ENCODE measurements at regions not wholly inside any gene's neighbourhood (a gene's known extent, or its start where the extent isn't known, plus 50 kb on each side); places are given as distances from the start of the nearest gene placed in this dataset.

DNA sequence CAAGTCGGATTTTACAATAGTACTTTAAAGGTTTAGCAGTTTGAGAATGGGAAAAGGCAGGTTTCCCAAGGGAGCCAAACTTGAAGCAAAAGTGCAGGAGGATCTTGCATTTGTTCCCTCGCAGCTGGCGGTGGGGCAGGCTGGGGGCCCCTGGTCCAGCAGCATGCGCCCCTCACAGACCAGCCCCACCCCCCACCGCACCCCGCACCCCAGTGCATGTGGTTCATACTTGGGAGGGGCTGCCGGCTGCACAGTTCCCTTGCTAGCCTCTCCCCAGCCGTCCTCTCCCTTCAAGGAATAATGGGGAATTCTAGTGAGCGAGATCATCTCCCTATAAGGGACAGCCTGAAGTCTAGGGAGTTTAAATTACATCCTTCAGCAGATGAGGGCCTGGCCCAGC, 273.1 kb upstream of the IRX2 start:
- TF ChIP-seq, protein P1, sequence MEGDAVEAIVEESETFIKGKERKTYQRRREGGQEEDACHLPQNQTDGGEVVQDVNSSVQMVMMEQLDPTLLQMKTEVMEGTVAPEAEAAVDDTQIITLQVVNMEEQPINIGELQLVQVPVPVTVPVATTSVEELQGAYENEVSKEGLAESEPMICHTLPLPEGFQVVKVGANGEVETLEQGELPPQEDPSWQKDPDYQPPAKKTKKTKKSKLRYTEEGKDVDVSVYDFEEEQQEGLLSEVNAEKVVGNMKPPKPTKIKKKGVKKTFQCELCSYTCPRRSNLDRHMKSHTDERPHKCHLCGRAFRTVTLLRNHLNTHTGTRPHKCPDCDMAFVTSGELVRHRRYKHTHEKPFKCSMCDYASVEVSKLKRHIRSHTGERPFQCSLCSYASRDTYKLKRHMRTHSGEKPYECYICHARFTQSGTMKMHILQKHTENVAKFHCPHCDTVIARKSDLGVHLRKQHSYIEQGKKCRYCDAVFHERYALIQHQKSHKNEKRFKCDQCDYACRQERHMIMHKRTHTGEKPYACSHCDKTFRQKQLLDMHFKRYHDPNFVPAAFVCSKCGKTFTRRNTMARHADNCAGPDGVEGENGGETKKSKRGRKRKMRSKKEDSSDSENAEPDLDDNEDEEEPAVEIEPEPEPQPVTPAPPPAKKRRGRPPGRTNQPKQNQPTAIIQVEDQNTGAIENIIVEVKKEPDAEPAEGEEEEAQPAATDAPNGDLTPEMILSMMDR (IDR thresholded peaks at IDR 0.05; ENCODE audit: control extremely low read depth in 1 of 3, insufficient read depth in 1 of 3, low read depth in 1 of 3, low read length in 3 of 3) = no peak
- TF ChIP-seq CEBPB (IDR thresholded peaks at IDR 0.05; ENCODE audit: low read depth, low read length) = no peak
- no peak for TF ChIP-seq POLR2AphosphoS5 (IDR thresholded peaks at IDR 0.05; ENCODE audit: low read depth, low read length)
- TF ChIP-seq, protein P2, sequence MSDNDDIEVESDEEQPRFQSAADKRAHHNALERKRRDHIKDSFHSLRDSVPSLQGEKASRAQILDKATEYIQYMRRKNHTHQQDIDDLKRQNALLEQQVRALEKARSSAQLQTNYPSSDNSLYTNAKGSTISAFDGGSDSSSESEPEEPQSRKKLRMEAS (IDR thresholded peaks at IDR 0.05) = no peak
- no peak for TF ChIP-seq SAP30 (IDR thresholded peaks at IDR 0.05; ENCODE audit: insufficient read depth, insufficient replicate concordance, low read length)
- TF ChIP-seq POLR2A (IDR thresholded peaks at IDR 0.05; ENCODE audit: control extremely low read depth in 1 of 2, low read depth in 2 of 2, low read length in 2 of 2) = no peak
- no peak for TF ChIP-seq HDAC6 (IDR thresholded peaks at IDR 0.05; ENCODE audit: low read depth, low read length)
- no peak for TF ChIP-seq CREB1 (IDR thresholded peaks at IDR 0.05)
- no peak for TF ChIP-seq YY1 (IDR thresholded peaks at IDR 0.05; ENCODE audit: low read depth, low read length)
- no peak for TF ChIP-seq ASH2L (IDR thresholded peaks at IDR 0.05; ENCODE audit: low read length)
- TF ChIP-seq, protein P3, sequence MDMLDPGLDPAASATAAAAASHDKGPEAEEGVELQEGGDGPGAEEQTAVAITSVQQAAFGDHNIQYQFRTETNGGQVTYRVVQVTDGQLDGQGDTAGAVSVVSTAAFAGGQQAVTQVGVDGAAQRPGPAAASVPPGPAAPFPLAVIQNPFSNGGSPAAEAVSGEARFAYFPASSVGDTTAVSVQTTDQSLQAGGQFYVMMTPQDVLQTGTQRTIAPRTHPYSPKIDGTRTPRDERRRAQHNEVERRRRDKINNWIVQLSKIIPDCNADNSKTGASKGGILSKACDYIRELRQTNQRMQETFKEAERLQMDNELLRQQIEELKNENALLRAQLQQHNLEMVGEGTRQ (IDR thresholded peaks at IDR 0.05; ENCODE audit: low read length) = no peak
- no peak for TF ChIP-seq TBP (IDR thresholded peaks at IDR 0.05; ENCODE audit: low read depth, low read length)
